AG09319 (cell line): ENCODE measurements at regions not wholly inside any gene's neighbourhood (a gene's known extent, or its start where the extent isn't known, plus 50 kb on each side); places are given as distances from the start of the nearest gene placed in this dataset.

Experiments used
- DNase-seq: peaks from one replicate; pipeline ENCODE4 v3.0.0-alpha.2; 2010; ENCODE audit warnings: low read depth; ENCODE audit errors: extremely low read depth
- CTCF ChIP-seq: IDR thresholded peaks from 2 replicates; pipeline ENCODE4 v1.5.1; 2011; ENCODE audit warnings: low read depth, mild to moderate bottlenecking, inconsistent platforms, low read length, moderate library complexity

- no peak for TF ChIP-seq CTCF
- DNase-seq, result no peak
Observed at GRCh38 chr2:5315512-5315911, 376.7 kb upstream of the SOX11 start.

GRCh38 chr2:5316001-5316490 lies 376.1 kb upstream of the SOX11 start:
- TF ChIP-seq CTCF, result no peak
- no peak for DNase-seq

GRCh38 chr2:5319493-5319892 lies 372.7 kb upstream of the SOX11 start:
- no peak for TF ChIP-seq CTCF
- DNase-seq, result no peak

- TF ChIP-seq CTCF, result no peak
- no peak for DNase-seq
Observed at GRCh38 chr2:5322396-5322795, 369.8 kb upstream of the SOX11 start.

GRCh38 chr2:5325523-5325922 lies 366.7 kb upstream of the SOX11 start:
- TF ChIP-seq CTCF, result no peak
- DNase-seq, result no peak

GRCh38 chr2:5328826-5329225 lies 363.4 kb upstream of the SOX11 start:
- TF ChIP-seq CTCF, result no peak
- DNase-seq, result no peak

GRCh38 chr2:5329763-5330162 lies 362.4 kb upstream of the SOX11 start:
- no peak for DNase-seq

More at GRCh38 chr2:5329763-5330162, 362.4 kb upstream of the SOX11 start:
- no peak for TF ChIP-seq CTCF
